Middle frontal gyrus (tissue), 1 donor: ENCODE measurements at regions not wholly inside any gene's neighbourhood (a gene's known extent, or its start where the extent isn't known, plus 50 kb on each side); places are given as distances from the start of the nearest gene placed in this dataset.

Source experiments
- DNase-seq: peaks from one replicate; pipeline ENCODE4 v3.0.0-alpha.2; 2015; ENCODE audit warnings: low spot score; ENCODE audit errors: extremely low spot score

GRCh38 chr14:101065696-101066694, 162.5 kb upstream of the RTL1 start:
- DNase-seq: no peak

GRCh38 chr14:101066826-101067510, 163.4 kb upstream of the RTL1 start:
- no peak for DNase-seq

DNA sequence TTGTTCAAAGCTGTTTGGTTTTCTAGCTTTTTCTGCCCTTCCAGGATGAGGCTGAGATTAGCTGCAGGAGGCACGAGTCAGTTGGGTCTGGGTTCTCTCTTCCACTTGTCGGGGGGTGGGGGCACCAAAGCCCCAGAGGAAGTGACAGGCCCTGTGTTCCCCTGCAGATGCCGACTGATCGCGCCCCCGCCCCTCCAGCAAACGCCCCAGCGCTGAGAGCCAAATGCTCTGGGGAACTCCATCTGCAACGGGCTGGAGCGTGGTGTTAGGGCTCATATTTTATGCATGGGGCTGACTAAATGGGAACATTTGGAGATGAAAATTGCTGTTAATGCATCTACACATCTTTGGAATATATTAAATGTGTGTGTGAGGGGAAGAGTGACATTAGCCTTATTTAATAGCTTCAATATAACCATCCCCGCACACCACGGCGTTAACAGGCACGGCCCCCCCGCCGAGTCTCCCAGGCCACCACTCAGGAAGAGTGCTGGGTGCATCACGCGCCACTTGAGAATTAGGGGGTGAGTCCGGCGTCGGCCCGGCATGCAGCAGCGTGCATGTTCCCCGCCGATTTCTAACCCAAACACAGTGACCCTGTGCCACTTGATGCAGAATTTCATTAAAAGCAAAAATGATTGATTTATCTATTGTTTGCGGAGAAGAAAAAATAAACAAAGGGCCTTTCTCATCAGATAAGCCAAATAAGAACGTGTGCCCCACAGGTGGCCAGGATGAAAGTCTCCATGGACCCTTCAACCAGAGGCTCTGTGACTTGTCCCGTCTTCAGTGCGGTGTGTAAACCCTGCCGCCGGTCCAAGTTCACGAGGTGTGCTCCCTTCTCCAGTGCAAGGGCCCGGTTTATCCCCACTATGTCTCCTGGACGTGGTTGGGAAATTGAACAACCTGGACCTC, 165.0 kb upstream of the RTL1 start:
- no peak for DNase-seq

DNA sequence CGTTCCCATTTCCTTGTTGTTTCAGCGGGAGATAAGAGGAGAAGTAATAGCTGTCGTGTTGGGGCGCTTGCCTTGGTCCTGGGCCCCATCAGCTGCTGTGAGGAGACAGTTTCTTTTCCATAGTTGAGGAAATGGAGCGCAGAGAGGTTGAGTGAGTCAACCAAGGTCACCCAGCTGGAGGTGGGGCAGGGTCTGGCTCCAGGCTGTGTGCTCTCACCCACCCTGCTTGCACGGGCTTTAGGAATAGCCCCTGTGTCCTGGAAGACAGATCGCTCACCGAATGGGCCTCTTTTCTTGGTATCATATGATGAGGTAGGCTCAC, 165.7 kb upstream of the RTL1 start:
- no peak for DNase-seq

- no peak for DNase-seq
Measured at GRCh38 chr14:101069666-101070362, 166.3 kb upstream of the RTL1 start.

GRCh38 chr14:101070540-101071492, 167.3 kb upstream of the RTL1 start:
- no peak for DNase-seq

GRCh38 chr14:101071493-101071906, 168.0 kb upstream of the RTL1 start:
- no peak for DNase-seq

DNA sequence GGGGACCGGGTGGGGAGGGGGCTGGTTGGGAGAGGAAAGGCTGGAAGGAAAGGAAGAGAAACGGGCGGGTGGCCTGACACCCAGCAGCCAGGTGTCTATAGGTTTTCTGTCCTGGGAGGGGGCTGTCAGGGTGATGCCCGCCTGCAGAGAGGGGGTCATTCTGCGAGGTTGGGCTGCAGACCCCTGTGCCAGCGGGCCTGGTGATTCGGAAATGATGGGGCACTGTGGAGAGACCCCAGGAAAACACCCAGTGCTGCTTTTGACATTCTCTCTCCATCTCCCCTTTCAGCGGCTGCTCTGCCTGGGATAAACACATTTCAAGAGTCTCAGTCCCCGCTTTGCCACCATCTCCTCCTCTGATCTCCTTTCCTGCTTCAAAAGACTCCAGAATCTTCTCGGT, 168.5 kb upstream of the RTL1 start:
- DNase-seq: no peak

DNA sequence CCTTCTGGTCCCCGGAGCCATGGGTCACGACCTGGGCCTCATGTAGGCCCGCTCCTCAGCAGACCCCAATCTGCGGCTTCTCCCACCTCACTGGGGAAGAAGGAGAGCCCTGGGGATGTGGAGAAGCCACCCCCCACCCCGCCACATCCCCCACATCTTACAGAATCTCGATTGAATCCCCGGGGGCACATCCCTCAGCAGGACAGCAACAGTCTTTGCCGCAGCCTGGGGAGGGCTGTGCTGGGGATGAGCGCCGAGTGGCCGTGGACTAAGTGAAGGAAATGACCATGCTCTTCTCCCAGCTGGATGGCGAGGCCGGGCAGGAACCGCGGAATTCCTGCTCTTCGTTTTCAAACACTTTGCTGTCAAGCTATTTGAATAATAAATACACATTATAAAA, 169.0 kb upstream of the RTL1 start:
- no peak for DNase-seq

DNA sequence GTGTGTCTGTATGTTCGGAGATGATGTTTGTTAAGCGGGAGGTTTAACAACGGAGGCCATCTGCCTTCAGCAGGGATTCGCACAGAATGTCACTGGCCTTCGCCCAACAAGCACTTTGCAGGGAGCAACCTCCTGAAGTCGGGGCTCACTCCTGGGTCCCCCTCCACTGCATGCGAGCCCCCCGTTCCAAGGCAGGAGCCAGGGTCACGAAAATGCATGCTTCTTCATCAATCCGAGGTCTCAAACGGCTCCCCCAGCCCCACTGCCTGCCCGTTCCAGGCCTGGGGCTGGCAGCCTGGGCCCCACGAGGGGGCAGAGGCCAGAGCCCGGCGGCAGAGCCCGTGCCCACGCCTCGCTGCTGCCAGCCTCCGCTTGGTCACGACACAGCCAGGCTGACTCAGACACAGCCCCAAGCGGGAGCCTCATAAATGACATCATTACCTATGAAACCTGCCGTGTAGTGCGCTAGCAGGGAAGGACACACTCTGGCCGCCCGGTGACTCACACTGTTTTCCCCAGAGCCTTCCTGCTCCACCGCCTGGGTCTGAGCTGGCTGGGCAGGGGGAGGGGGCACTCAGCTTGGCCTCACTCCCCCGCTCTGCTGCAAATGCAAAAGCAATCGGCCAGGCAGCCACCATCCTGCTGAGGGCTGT, 169.5 kb upstream of the RTL1 start:
- DNase-seq: peak; percentile 20

- DNase-seq: no peak
Measured at GRCh38 chr14:101073598-101073965, 170.1 kb upstream of the RTL1 start.

GRCh38 chr14:101074196-101075024, 170.9 kb upstream of the RTL1 start:
- DNase-seq: no peak

DNA sequence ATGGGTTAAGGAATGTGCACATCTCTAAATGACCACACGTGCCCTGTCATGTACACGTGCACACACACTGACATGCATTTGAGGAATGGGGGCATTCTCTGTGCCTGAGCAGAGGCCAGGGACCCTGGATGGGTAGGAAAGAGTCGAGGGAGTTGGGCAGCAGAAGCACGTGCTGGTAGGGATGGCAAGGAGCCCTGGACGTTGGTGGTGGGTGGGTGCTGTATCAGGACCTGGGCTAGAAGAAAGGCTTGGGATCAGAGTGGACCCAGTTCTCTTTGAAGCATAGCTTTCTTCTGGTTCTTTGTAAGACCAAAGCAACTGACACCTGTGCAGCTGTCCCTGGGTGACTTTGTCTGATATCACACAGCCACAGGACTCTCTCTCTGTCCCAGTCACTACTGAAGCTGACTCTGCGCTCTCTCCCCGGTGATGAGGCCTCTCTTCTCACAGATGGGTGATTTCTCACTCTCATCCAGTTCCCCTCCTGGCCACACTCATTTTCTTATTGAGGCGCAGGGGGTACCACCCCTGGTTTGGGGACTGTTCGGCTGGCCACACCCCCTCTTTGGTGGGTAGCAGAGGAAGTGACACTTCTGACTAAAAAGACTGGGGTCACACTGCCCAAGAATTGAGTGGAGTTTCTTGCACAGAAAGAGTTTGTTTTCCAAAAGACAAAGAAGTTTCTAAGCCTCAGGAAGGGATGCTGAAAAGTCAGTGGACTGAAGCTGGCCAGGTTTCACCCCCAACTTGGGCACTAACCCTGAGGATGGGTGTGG, 171.7 kb upstream of the RTL1 start:
- no peak for DNase-seq

GRCh38 chr14:101075801-101076413, 172.4 kb upstream of the RTL1 start:
- DNase-seq: no peak

DNA sequence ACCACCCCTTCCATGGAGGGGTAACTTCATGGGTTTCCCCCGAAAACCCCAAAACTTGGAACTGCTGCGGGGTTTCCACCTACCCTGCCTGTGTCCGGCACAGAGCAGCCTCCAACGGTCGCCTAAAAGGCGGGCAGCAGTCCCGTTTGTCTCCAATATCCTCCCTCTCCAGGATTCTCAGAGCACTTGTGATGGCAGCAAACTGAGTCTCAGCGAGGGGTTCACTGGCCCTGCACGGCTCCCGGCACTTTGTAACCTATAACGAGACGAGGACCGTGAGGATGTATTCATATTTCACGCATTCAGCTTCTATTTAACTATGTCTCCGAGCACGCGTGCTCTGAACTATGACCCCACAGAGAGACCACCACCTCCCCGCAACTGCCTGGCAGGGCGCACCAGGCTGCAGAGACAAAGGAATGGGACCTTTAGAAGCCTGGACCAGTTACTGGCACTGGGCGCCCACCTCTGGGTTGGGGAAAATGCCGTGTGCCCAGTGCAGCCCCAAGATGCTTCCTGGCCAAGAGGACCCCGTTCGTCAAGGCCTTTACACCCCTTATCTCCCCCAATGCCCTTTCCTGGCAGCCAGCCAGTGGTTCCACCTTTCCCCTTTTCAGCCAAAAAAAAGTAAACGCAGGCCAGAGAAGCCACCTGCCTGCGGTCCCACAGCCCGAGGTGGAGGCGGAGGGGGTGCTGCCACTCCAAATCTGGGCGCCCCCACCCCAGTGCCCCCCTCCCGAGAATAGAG, 173.1 kb upstream of the RTL1 start:
- DNase-seq: no peak

DNA sequence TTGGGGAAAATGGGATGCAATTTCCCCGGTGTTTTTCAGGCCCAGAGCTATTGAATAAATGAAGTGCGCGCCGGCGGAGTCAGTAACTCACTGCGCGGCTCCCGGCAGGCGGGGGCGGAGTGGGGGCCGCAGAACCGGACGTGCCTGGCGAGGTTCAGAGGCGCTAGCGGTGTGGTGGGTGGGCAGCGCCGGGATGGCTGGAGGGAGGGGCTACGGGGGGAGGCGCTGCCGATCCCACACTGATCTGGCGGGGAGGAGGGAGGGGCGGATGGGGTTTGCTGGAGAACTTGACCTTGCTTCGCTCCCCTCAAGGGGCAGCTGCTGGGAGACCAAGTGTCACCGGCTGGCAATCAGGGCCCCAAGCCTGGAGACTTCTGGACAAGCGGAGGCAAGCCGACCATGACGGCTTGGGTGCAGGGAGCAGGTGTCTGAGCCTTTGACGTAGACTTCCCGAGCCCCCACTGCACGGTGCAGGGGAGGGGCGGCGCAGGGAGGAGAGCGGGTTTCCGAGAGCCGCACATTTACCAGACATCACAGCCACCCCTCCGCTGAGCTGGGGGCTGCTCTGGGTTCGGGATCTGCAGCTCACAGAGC, 174.1 kb upstream of the RTL1 start:
- DNase-seq: no peak
